MM.1S (cell line): ENCODE measurements at regions not wholly inside any gene's neighbourhood (a gene's known extent, or its start where the extent isn't known, plus 50 kb on each side); places are given as distances from the start of the nearest gene placed in this dataset.

Experiments
- CTCF ChIP-seq: fragments of 300-600 bp; sonication (generic); IDR thresholded peaks from 2 replicates; pipeline ENCODE4 v1.5.1; 2016; ENCODE audit warnings: antibody characterized with exemption, low read length, mixed read lengths
- EZH2phosphoT487 ChIP-seq: fragments of 300-600 bp; sonication (generic); IDR thresholded peaks from 2 replicates; pipeline ENCODE4 v1.6.1; 2018; ENCODE audit warnings: antibody characterized with exemption, low read length

DNA sequence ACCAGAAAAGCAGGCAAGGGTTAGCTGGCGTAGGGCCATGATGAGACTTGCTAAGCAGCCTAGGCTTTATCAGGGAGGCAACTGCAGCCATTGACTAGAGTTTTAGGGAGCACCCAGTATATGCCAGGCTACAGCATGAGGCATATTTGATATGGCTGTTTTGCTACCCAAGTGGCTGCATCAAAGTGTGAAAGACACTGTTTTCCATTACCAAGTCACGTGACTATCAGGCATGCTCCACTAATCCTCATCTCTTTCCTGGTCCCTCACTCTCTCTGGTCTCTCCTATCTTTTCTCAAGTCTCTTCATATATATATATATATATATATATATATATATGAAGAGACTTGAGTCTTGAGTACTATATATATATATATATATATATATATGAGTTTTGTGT, 206.7 kb upstream of the POU3F1 start:
- TF ChIP-seq CTCF (no peak), EZH2phosphoT487 (no peak)
